ENCODE measurements at regions not wholly inside any gene's neighbourhood (a gene's known extent, or its start where the extent isn't known, plus 50 kb on each side); places are given as distances from the start of the nearest gene placed in this dataset.

GRCh38 chr9:106615118-106615889 lies 247.7 kb upstream of the ZNF462 start:
- DNase-seq (ENCODE audit: low spot score): no peak
- no peaks in the 10 kb centered on the region for H3K27me3 ChIP-seq (replicated peaks; ENCODE audit: insufficient read depth)
- 87% methylated on average over 7 of the region's 7 CpGs for WGBS
- no peaks in the 10 kb centered on the region for H3K36me3 ChIP-seq
- H3K9me3 ChIP-seq: no peaks in the 10 kb centered on the region
- no peak overlapping the region for H3K4me3 ChIP-seq
- H3K4me1 ChIP-seq (replicated peaks): no peaks in the 10 kb centered on the region
- H3K27ac ChIP-seq: no peak overlapping the region
- TF ChIP-seq CTCF (IDR thresholded peaks at IDR 0.05): no peak
- TF ChIP-seq POLR2AphosphoS5 (IDR thresholded peaks at IDR 0.05): no peak
- no peak for TF ChIP-seq POLR2A (IDR thresholded peaks at IDR 0.05)
- intact Hi-C loops (cut with DNase I): no loop called here

DNA sequence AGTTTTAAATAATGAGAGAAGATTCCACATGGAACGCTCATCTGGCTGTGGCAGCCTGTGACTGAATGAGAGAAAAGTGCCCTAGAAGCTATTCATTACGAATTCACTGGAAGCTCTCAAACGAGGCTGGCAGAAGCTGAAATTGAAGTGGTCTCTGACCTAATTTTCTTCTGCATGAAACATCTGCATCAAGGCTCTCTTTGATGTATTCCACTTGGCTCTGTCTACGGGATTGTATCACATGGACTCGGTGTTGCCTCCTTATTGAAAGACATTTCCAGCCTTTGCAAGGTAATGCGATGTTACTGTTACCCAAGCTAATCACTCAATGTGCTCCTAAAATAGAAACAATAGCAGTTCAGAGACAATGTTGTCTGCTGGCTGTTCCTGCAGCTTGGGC lies 246.9 kb upstream of the ZNF462 start:
- Histone ChIP-seq H3K36me3 (no peaks in the 10 kb centered on the region), H3K9me3 (no peaks in the 10 kb centered on the region), H3K4me3 (no peak overlapping the region), H3K27ac (no peak overlapping the region), H3K27me3 (replicated peaks; ENCODE audit: insufficient read depth) (no peaks in the 10 kb centered on the region), H3K4me1 (replicated peaks) (no peaks in the 10 kb centered on the region)
- TF ChIP-seq POLR2AphosphoS5 (IDR thresholded peaks at IDR 0.05) (no peak), CTCF (IDR thresholded peaks at IDR 0.05) (no peak), POLR2A (IDR thresholded peaks at IDR 0.05) (no peak)
- intact Hi-C loops (cut with DNase I): no loop called here
- DNase-seq (ENCODE audit: low spot score): no peak
- whole genome bisulfite sequencing: 83% methylated on average over 6 of the region's 6 CpGs

- no peaks in the 10 kb centered on the region for H3K36me3 ChIP-seq
- H3K4me3 ChIP-seq: no peak overlapping the region
- no peaks in the 10 kb centered on the region for H3K4me1 ChIP-seq (replicated peaks)
- no peaks in the 10 kb centered on the region for H3K27me3 ChIP-seq (replicated peaks; ENCODE audit: insufficient read depth)
- DNase-seq (ENCODE audit: low spot score): no peak
- WGBS: 61% methylated on average over 7 of the region's 7 CpGs
- intact Hi-C loops (cut with DNase I): no loop called here
- no peaks in the 10 kb centered on the region for H3K9me3 ChIP-seq
- H3K27ac ChIP-seq: no peak overlapping the region
- TF ChIP-seq POLR2A (IDR thresholded peaks at IDR 0.05): no peak
These were observed 246.1 kb upstream of the ZNF462 start for GRCh38 chr9:106616851-106617345.

DNA sequence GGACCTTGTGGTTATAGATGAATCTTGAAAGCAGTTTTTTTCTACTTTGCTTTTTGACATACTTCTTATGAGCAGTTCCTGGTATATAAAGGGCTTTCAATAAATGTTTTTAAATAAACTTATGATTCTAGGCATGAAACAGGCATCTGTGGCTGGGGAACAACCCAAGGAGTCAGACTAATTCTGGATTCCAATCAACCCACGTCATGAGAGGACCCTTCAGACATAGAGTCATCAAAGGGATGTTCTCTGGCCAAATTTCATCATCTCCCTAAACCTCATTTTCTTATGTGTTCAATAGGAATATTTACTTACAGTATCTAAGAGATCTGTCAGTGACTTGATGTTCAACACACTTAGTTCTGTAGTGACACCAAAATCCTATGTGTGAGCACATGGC lies 243.8 kb upstream of the ZNF462 start:
- Histone ChIP-seq H3K4me1 (replicated peaks) (no peaks in the 10 kb centered on the region), H3K27ac (no peak overlapping the region), H3K4me3 (no peak overlapping the region), H3K36me3 (no peaks in the 10 kb centered on the region), H3K9me3 (no peaks in the 10 kb centered on the region), H3K27me3 (replicated peaks; ENCODE audit: insufficient read depth) (no peaks in the 10 kb centered on the region)
- 83% methylated on average over 1 of the region's 1 CpG for WGBS
- intact Hi-C loops (cut with DNase I): no loop called here
- DNase-seq (ENCODE audit: low spot score): no peak
- TF ChIP-seq POLR2A (IDR thresholded peaks at IDR 0.05) (no peak), POLR2AphosphoS5 (IDR thresholded peaks at IDR 0.05) (no peak), CTCF (IDR thresholded peaks at IDR 0.05) (no peak)

DNA sequence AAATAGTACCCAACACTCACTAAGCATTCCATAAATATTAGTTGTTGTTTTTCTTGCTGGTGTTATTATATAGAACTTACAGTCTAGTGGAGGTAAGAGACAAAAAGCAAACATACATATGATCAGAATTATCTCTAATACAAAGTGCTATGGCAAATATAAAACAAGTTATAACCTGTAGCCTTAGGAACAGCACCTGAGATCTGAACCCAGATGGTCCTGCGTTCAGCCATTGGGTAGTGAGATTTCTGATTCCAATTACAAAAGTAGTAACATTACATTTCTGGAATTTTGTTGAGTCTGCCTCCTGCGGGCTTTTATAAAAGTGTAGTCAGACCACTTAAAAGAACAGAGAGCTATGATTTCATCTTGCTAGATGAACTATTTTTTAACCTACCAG lies 242.9 kb upstream of the ZNF462 start:
- no peak overlapping the region for H3K27ac ChIP-seq
- no peaks in the 10 kb centered on the region for H3K27me3 ChIP-seq (replicated peaks; ENCODE audit: insufficient read depth)
- no peaks in the 10 kb centered on the region for H3K9me3 ChIP-seq
- H3K4me1 ChIP-seq (replicated peaks): no peaks in the 10 kb centered on the region
- TF ChIP-seq POLR2A (IDR thresholded peaks at IDR 0.05) (no peak), POLR2AphosphoS5 (IDR thresholded peaks at IDR 0.05) (no peak), CTCF (IDR thresholded peaks at IDR 0.05) (no peak)
- no peak overlapping the region for H3K4me3 ChIP-seq
- 47% methylated on average over 2 of the region's 2 CpGs for whole genome bisulfite sequencing
- no peaks in the 10 kb centered on the region for H3K36me3 ChIP-seq
- intact Hi-C loops (cut with DNase I): no loop called here
- DNase-seq (ENCODE audit: low spot score): no peak
